GM19324 (cell line): ENCODE measurements at regions not wholly inside any gene's neighbourhood (a gene's known extent, or its start where the extent isn't known, plus 50 kb on each side); places are given as distances from the start of the nearest gene placed in this dataset.

ENCODE experiments used
- ATAC-seq: cut with Tn5 transposase; IDR thresholded peaks from one replicate; pipeline ENCODE4 v1.9.1; 2021; ENCODE audit warnings: mild to moderate bottlenecking, moderate library complexity; ENCODE audit not compliant: unreplicated experiment, low FRiP score

DNA sequence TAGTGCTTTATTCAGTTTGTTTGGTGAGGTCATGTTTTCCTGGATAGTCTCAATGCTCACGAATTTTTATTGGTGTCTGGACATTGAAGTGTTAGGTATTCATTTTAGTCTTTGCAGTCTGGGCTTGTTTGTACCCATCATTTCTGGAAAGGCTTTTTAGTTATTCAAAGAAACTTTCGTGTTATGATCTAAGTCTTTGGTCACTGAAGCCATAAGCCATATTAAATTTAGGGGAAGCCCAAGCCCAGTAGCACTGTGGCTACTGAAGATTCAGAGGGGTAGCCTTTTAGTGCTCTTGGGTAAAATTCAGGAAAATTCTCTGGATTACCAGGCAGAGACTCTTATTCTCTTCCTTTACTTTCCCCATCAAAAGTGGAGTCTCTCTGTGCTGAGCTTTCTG is 56.2 kb upstream of the PEX5L start:
- no peak for ATAC-seq

DNA sequence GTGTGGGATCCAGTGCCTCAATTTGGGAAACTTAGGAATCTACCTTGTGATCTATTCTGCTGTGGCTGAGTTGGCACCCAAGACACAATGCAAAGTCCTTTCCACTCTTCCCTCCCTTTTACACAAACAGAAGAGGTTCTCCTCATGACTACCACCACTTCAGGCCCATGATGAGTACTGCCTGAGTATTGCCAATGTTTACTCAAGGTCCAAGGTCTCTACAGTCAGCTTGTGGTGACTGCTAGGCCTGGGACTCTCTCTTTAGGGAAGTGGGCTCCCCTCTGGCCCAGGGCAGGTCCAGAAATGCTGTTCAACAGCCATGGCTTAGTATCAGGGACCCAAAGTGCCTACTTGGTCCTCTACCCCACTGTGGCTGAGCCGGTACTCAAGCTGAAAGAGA is 56.8 kb upstream of the PEX5L start:
- ATAC-seq = no peak

GRCh38 chr3:180097626-180098025 is 60.9 kb upstream of the PEX5L start:
- ATAC-seq = no peak

GRCh38 chr3:180102134-180102533 is 65.4 kb upstream of the PEX5L start:
- no peak for ATAC-seq

- no peak for ATAC-seq
Measured at GRCh38 chr3:180102604-180103003, 65.9 kb upstream of the PEX5L start.

DNA sequence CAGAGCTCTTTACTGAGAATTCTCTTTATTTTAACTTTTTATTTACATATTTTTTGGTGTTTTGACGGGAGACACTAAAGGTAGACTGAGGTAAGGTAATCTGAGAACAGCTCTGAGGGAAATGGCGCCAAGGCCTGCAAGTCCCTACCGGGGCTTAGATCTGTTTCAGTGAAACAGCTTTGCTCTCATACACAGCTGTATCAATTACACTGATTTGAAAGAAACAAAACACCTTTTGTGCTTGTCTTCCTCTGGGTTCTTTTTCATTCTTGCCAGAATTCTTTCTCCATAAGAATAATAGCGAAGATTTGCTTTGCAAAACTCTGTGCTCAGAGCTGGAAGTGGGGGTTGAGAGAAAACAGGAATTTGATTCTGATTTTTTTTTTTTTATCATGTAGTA is 79.5 kb upstream of the PEX5L start:
- no peak for ATAC-seq

GRCh38 chr3:180116658-180117057 is 79.9 kb upstream of the PEX5L start:
- no peak for ATAC-seq

GRCh38 chr3:180117381-180118163 is 80.8 kb upstream of the PEX5L start:
- ATAC-seq = no peak

DNA sequence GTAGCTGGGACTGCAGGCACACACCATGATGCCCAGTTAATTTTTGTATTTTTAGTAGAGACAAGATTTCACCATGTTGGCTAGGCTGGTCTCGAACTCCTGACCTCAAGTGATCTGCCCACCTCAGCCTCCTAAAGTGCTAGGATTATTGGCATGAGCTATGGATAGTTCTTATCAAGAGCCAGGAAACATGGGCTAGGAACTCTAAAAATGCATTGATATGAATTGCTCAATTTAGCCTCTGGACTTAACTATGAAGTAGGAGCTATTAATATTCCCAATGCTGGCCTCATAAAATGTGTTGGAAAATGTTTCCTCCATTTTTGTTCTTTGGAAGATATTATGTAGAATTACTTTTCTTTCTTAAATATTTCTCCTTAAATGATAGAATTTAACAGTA is 82.8 kb upstream of the PEX5L start:
- ATAC-seq = no peak

DNA sequence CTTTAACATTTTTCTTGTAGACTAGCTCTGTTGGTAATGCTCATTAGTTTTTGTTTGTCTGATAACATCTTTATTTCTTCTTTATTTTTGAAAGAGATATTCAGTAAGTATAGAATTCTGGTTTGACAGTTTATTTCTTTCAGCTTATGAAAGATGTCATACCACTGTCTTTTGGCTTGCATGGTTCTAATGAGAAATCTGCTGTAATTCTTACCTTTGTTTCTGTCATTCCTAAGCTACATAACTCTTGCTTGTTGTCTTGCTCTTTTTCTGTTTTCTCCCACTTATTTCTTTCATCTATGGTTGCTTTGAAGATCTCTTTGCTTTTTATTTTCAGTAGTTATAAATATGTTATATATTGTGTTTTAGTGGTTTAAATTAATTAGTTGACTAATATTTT is 87.2 kb upstream of the PEX5L start:
- ATAC-seq = no peak

DNA sequence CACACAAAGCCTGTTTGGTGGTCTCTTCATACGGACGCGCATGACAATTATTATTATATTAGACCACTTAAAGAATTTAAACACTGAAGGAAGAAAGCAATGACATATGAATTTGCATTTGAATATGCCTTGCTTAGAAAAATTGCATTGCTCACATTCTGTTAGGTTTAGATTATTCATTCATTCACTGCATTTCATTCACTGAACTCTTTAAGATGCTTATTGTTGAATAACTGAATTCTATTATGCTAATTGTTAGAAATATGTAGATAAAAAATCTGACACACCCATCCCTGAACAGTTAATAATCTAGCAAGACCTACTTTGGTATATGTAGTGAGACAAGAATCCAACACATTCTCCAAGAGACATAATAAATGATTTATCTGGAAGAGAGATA is 94.4 kb upstream of the PEX5L start:
- ATAC-seq = no peak

DNA sequence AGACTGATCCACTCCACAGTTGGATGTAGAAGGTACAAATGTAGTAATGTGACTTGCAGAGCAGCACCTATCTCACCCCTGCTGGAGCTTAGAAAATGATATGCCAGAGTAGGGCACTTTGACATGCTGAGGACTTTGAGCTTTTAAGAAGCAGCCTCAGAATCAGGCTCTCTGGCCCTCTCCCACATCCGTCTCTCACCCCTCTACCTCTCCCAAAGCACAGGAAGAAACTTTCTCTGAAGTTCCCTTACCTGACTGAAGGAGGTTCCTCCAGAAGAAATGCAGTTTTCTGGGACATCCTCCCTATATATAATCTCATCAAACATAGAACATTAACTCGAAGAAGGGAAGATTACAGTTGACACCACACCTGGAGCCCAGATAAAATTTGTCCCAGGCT is 98.4 kb upstream of the PEX5L start:
- no peak for ATAC-seq

- no peak for ATAC-seq
Measured at GRCh38 chr3:180138871-180139270, 102.1 kb upstream of the PEX5L start.

DNA sequence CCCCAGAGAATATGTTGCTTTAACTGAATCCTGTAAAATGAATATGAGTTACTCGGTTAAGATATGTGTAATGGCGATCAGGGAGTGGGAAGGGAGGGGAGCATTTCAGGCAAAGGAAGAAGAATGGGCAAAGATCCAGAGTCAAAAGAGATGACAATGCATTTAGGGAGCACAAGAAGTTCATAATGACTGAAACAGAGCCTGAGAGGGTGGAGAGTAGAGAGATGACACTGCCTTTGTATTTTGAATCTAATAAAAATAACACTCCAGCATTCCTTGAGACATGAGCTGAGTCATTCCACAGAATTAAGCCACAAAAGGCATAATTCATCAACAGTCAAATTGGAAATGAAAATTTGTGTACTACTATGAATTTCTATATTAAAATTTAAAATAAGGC is 105.3 kb upstream of the PEX5L start:
- no peak for ATAC-seq

DNA sequence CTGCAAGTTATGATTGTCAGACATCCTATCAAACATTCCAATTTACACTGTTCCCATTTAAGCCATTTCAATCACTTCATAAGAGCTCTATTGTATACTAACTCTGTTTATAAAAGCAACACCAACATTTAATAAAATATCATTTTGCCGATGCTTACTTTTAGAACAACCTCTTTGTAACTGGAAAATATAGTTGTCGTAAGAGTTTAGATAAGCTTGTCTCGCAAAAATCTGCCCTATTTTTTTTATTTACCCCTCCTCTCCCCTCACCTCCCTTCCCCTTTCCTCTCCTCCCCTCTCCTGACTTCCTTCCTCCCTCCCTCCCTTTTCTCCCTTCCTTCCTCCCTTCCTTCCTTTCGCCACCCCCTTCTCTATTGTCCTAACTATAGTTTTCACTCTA is 105.7 kb upstream of the PEX5L start:
- no peak for ATAC-seq

GRCh38 chr3:180161770-180162169 is 125.0 kb upstream of the PEX5L start:
- ATAC-seq = no peak

- ATAC-seq = no peak
Measured at GRCh38 chr3:180175572-180175971, 138.8 kb upstream of the PEX5L start.

DNA sequence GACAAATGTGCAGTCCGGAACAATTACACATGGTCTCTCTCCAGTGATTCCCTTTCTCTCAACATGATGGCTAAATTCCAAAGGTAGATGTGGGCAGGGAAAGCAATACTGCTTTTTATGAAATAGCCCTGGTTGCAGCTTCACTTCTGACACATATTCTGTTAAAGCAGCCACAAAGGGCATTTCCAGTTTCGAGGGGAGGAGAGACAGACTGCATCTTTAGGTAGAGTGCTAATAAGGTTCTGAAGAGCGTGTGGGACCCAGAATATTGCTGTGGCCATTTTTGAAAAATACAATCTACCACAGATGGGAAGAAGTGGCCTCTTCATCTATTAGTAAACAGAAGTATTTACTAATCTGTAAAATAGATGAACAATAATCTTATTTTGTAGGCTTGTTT is 139.3 kb upstream of the PEX5L start:
- no peak for ATAC-seq

- ATAC-seq = no peak
Measured at GRCh38 chr3:180177255-180177654, 140.5 kb upstream of the PEX5L start.

DNA sequence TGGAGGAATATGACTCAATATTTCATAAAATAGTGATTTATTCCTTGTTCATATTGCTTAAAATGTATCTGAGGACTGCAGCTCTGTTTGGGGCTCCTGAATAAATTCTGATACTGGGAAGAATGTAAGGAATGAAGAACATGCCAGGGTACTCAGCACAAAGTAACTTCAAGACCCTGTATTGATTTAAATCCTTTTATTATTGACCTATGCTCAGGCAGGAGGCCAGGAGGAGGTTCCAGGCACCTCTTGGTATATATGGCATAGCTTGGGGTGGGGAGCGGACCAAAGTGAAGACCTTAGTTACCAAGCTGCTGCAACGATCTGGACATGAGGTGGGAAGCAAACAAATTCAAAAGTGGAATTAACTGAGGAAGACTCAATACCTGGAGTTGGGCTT is 142.8 kb upstream of the PEX5L start:
- no peak for ATAC-seq

- no peak for ATAC-seq
Measured at GRCh38 chr3:180180795-180181194, 144.1 kb upstream of the PEX5L start.

DNA sequence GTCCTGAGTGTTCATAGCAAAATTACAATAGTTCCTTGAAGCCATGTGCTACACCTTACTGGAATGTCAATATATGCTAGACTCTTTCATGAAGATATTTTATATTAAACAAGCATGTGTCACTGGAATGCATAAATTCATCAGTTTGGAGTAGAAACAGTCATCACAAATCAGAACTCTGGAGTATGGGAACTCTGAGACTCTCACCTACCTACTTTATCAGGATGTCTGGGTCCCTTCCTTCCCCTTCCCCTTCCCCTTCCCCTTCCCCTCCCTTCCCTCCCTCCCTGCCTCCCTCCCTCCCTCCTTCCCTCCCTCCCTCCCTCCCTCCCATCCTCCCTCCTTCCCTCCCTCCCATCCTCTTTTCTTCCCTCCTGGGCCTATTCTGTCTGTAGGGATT is 144.7 kb upstream of the PEX5L start:
- ATAC-seq = no peak

GRCh38 chr3:180183346-180183745 is 146.6 kb upstream of the PEX5L start:
- ATAC-seq = no peak
